ENCODE measurements at regions not wholly inside any gene's neighbourhood (a gene's known extent, or its start where the extent isn't known, plus 50 kb on each side); places are given as distances from the start of the nearest gene placed in this dataset.

GRCh38 chr1:114286179-114286578 lies 132.5 kb upstream of the SYT6 start:
- no peak for TF ChIP-seq ELF1 (IDR thresholded peaks at IDR 0.05)
- no peak for TF ChIP-seq SMC3 (IDR thresholded peaks at IDR 0.05; ENCODE audit: low read depth, low read length)
- no peak for TF ChIP-seq MEF2A (IDR thresholded peaks at IDR 0.05; ENCODE audit: borderline replicate concordance, low read depth)
- TF ChIP-seq RAD21 (IDR thresholded peaks at IDR 0.05; ENCODE audit: low read length) = no peak
- no peak for TF ChIP-seq MAX (IDR thresholded peaks at IDR 0.05; ENCODE audit: low read depth)
- no peak for TF ChIP-seq CHD2 (IDR thresholded peaks at IDR 0.05; ENCODE audit: low read length, partially characterized antibody)
- TF ChIP-seq EP300 (IDR thresholded peaks at IDR 0.05; ENCODE audit: borderline replicate concordance in 1 of 2, low read depth in 1 of 2, low read length in 1 of 2) = no peak
- TF ChIP-seq RXRA (IDR thresholded peaks at IDR 0.05; ENCODE audit: borderline replicate concordance, low read depth) = no peak
- TF ChIP-seq RCOR1 (IDR thresholded peaks at IDR 0.05; ENCODE audit: low read length) = no peak
- no peak for TF ChIP-seq REST (IDR thresholded peaks at IDR 0.05; ENCODE audit: low read depth, low read length)
- no peak for TF ChIP-seq NRF1 (IDR thresholded peaks at IDR 0.05; ENCODE audit: low read depth, low read length)
- TF ChIP-seq SIN3A (IDR thresholded peaks at IDR 0.05; ENCODE audit: borderline replicate concordance, low read depth, low read length) = no peak
- no peak for TF ChIP-seq MXI1 (IDR thresholded peaks at IDR 0.05; ENCODE audit: low read depth, low read length)
- no peak for TF ChIP-seq FOXJ3 (CRISPR knock-in tag; IDR thresholded peaks at IDR 0.05)
- no peak for TF ChIP-seq GATA2 (CRISPR knock-in tag; IDR thresholded peaks at IDR 0.05)
- H3K79me2 ChIP-seq (ENCODE audit: insufficient read depth) = no peaks in the 10 kb centered on the region
- 25% methylated on average over 1 of the region's 1 CpG for WGBS (ENCODE audit: low lambda C conversion rate)
- H3K27me3 ChIP-seq (ENCODE audit: insufficient read depth) = peaks cover 8% of the 10 kb centered on the region; the same call in 1 of the 2 replicates
- CTCF ChIA-PET = interaction anchor here (0.9 to 2.1 kb wide), 4 partner anchors 11 to 309 kb away, joined by 3 to 9 read pairs (median 4); partner anchors contain the start of gene OLFML3
- H3K9ac ChIP-seq = no peak overlapping the region
- H3K4me1 ChIP-seq (ENCODE audit: control insufficient read depth in 1 of 2, insufficient read depth in 2 of 2, low read depth in 1 of 2, low read length in 1 of 2) = peaks cover 0 to 10% of the 10 kb centered on the region in 2 experiments; a peak in 1 of 4 replicates
- H3K27ac ChIP-seq (ENCODE audit: low read depth in 2 of 2, low read length in 1 of 2) = no peak overlapping the region
- no peak overlapping the region for H2AFZ ChIP-seq (ENCODE audit: low read depth)
- H3K9me2 ChIP-seq = no peaks in the 10 kb centered on the region
- H3K9me3 ChIP-seq = no peaks in the 10 kb centered on the region
- no peak overlapping the region for H3K4me3 ChIP-seq (ENCODE audit: low read depth in 2 of 2, low read length in 1 of 2)
- H3F3A ChIP-seq (replicated peaks; ENCODE audit: insufficient read depth) = no peaks in the 10 kb centered on the region
- no peak for DNase-seq
- no peaks in the 10 kb centered on the region for H3K36me3 ChIP-seq (replicated peaks in 1 of 2; ENCODE audit: control insufficient read depth in 1 of 2, insufficient read depth in 2 of 2, low read length in 1 of 2)
- POLR2A ChIA-PET = no interaction called here
- no peak overlapping the region for H3K4me2 ChIP-seq
- no peaks in the 10 kb centered on the region for H4K20me1 ChIP-seq (ENCODE audit: insufficient read depth)
